Astrocyte (in vitro differentiated cells and primary cell): ENCODE measurements at regions not wholly inside any gene's neighbourhood (a gene's known extent, or its start where the extent isn't known, plus 50 kb on each side); places are given as distances from the start of the nearest gene placed in this dataset.
A peak's percentile ranks its signal among the peaks of the same experiment; 100 is the strongest.
"Not testable (repeated sequence)": the region's sequence is repeated elsewhere in the genome, so short reads cannot be mapped to it uniquely, and the experiment has no call there.

Experiments used
- DNase-seq: peaks from one replicate; pipeline ENCODE4 v3.0.0-alpha.2; 2010; ENCODE audit warnings: low read depth
- FAIRE-seq: peaks from 2 replicates; lab custom pipeline; 2011; peaks lifted over from hg19 to GRCh38; lab: Jason Lieb, UNC
- H2AFZ ChIP-seq: 2 replicates; pipeline ENCODE4 v1.6.0; 2012; ENCODE audit warnings: low read depth, low read length, inconsistent platforms
- H3K27ac ChIP-seq: 2 replicates; pipeline ENCODE4 v1.5.1; 2011; ENCODE audit warnings: low read depth, low read length, inconsistent platforms
- H3K27me3 ChIP-seq: 2 replicates; pipeline ENCODE4 v1.6.0; 2011; ENCODE audit warnings: low read length, inconsistent platforms; ENCODE audit not compliant: insufficient read depth
- H3K36me3 ChIP-seq: 2 replicates; pipeline ENCODE4 v1.5.1; 2011; ENCODE audit warnings: low read length, inconsistent platforms; ENCODE audit not compliant: insufficient read depth
- H3K4me1 ChIP-seq: 2 replicates; pipeline ENCODE4 v1.5.1; 2011; ENCODE audit warnings: low read length, inconsistent platforms; ENCODE audit not compliant: insufficient read depth
- H3K4me2 ChIP-seq: 2 replicates; pipeline ENCODE4 v1.6.0; 2012; ENCODE audit warnings: low read length, inconsistent platforms
- H3K4me3 ChIP-seq: 2 replicates; pipeline ENCODE4 v1.5.1; 2011; ENCODE audit warnings: low read depth, mild to moderate bottlenecking, low read length, inconsistent platforms; ENCODE audit not compliant: insufficient read depth
- H3K79me2 ChIP-seq: 2 replicates; pipeline ENCODE4 v1.6.0; 2012; ENCODE audit warnings: mild to moderate bottlenecking, low read length, inconsistent platforms; ENCODE audit not compliant: insufficient read depth
- H3K9ac ChIP-seq: 2 replicates; pipeline ENCODE4 v1.6.0; 2012; ENCODE audit warnings: mild to moderate bottlenecking, low read length, inconsistent platforms
- H3K9me3 ChIP-seq: 2 replicates; pipeline ENCODE4 v1.5.1; 2012; ENCODE audit warnings: low read depth, mild to moderate bottlenecking, low read length, inconsistent platforms; ENCODE audit not compliant: insufficient read depth
- H4K20me1 ChIP-seq: 2 replicates; pipeline ENCODE4 v1.6.0; 2012; ENCODE audit warnings: low read length, inconsistent platforms; ENCODE audit not compliant: insufficient read depth
- H3K27ac Mint-ChIP-seq: one replicate; pipeline ENCODE4 v1.8.0; 2021; ENCODE audit warnings: mild to moderate bottlenecking, mixed read lengths; ENCODE audit not compliant: unreplicated experiment
- H3K27me3 Mint-ChIP-seq: one replicate; pipeline ENCODE4 v1.8.0; 2021; ENCODE audit warnings: low read depth, mixed read lengths; ENCODE audit not compliant: unreplicated experiment
- H3K36me3 Mint-ChIP-seq: one replicate; pipeline ENCODE4 v1.8.0; 2021; ENCODE audit warnings: low read depth, mixed read lengths; ENCODE audit not compliant: unreplicated experiment
- H3K4me1 Mint-ChIP-seq: one replicate; pipeline ENCODE4 v1.8.0; 2021; ENCODE audit warnings: low read depth, mixed read lengths; ENCODE audit not compliant: unreplicated experiment
- H3K4me3 Mint-ChIP-seq: one replicate; pipeline ENCODE4 v1.8.0; 2021; ENCODE audit warnings: mild to moderate bottlenecking, moderate library complexity, mixed read lengths; ENCODE audit not compliant: unreplicated experiment
- H3K9me3 Mint-ChIP-seq: one replicate; pipeline ENCODE4 v1.8.0; 2021; ENCODE audit warnings: mild to moderate bottlenecking, mixed read lengths; ENCODE audit not compliant: unreplicated experiment

DNA sequence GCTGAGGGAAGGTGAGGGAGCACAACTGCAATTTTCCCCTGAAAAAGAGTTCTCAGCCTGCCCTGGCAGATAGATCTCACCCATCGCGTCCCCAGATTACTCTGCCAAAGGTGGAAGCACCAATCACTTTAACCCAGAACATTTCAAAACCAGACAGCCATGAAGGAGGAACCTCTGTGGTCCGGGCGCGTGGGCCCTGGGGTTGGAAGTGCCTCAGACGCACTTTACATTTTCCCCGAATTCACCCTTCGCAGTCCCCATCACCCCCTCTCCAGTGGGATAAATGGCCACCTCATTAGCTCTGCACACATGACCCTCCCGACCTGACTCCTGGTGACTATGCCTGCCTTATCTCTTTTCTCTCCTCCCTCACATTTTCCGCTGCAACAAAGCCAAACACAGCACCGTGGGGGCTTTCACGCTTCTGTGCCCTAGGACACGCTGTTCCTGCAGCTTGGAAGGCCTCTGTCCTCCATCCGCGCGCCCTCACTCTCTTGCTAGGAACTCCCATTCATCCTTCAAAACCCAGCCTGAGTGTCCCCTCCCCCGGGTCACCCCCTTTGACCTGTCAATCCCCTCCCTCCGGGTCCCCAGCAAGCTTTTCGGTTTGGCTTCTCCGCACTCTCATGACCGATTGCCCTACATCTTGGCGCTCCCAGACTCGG, 68.2 kb upstream of the SPDYE9 start:
- H3K4me1 Mint-ChIP-seq, H3K36me3 ChIP-seq, DNase-seq, H4K20me1 ChIP-seq, H3K9me3 ChIP-seq, H3K27me3 ChIP-seq, H3K4me1 ChIP-seq, H3K27me3 Mint-ChIP-seq, H3K9ac ChIP-seq, H3K9me3 Mint-ChIP-seq, H2AFZ ChIP-seq, H3K36me3 Mint-ChIP-seq, H3K4me3 ChIP-seq, H3K4me3 Mint-ChIP-seq, H3K27ac Mint-ChIP-seq, H3K79me2 ChIP-seq, FAIRE-seq, H3K27ac ChIP-seq: not testable (repeated sequence)
- H3K4me2 ChIP-seq, result peak overlapping the region; percentile 33

- not testable (repeated sequence) for FAIRE-seq
These were observed 62.7 kb upstream of the SPDYE9 start for GRCh38 chr7:73148570-73148969.

DNA sequence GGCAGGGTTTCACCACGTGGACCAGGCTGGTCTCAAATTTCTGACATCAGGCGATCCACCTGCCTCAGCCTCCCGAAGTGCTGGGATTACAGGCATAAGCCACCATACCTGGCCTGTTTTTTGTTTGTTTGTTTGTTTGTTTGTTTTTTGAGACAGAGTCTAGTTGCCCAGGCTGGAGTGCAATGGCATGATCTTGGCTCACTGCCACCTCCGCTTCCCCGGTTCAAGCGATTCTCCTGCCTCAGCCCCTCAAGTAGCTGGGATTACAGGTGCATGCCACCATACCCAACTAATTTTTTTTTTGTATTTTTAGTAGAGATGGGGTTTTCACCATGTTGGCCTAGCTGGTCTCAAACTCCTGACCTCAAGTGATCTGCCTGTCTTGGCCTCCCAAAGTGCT, 61.8 kb upstream of the SPDYE9 start:
- not testable (repeated sequence) for FAIRE-seq, H3K27ac Mint-ChIP-seq, H3K36me3 Mint-ChIP-seq

More at GRCh38 chr7:73148570-73148969, 62.7 kb upstream of the SPDYE9 start:
- H3K9me3 Mint-ChIP-seq, H3K27ac ChIP-seq, H3K36me3 ChIP-seq, H3K27me3 ChIP-seq, DNase-seq, H3K4me3 Mint-ChIP-seq, H3K27ac Mint-ChIP-seq, H3K4me1 Mint-ChIP-seq, H3K79me2 ChIP-seq, H3K4me1 ChIP-seq, H3K36me3 Mint-ChIP-seq, H4K20me1 ChIP-seq, H3K9me3 ChIP-seq, H3K27me3 Mint-ChIP-seq, H3K4me2 ChIP-seq, H2AFZ ChIP-seq, H3K9ac ChIP-seq, H3K4me3 ChIP-seq: not testable (repeated sequence)

GRCh38 chr7:73143993-73144392, 58.2 kb upstream of the SPDYE9 start:
- H2AFZ ChIP-seq, H3K27ac ChIP-seq, H3K4me2 ChIP-seq, H3K27me3 ChIP-seq, H3K4me1 Mint-ChIP-seq, H3K4me3 Mint-ChIP-seq, H3K9me3 Mint-ChIP-seq, H3K79me2 ChIP-seq, H3K27me3 Mint-ChIP-seq, H3K9me3 ChIP-seq, H3K4me1 ChIP-seq, H3K9ac ChIP-seq, H3K4me3 ChIP-seq, FAIRE-seq, H4K20me1 ChIP-seq, DNase-seq, H3K36me3 Mint-ChIP-seq, H3K27ac Mint-ChIP-seq, H3K36me3 ChIP-seq: not testable (repeated sequence)

More for the DNA sequence above, 61.8 kb upstream of the SPDYE9 start:
- H3K4me1 ChIP-seq, DNase-seq, H3K9me3 Mint-ChIP-seq, H3K79me2 ChIP-seq, H3K27me3 ChIP-seq, H3K4me1 Mint-ChIP-seq, H3K4me2 ChIP-seq, H4K20me1 ChIP-seq, H3K9me3 ChIP-seq, H2AFZ ChIP-seq, H3K4me3 ChIP-seq, H3K27me3 Mint-ChIP-seq, H3K27ac ChIP-seq, H3K36me3 ChIP-seq, H3K4me3 Mint-ChIP-seq, H3K9ac ChIP-seq: not testable (repeated sequence)

DNA sequence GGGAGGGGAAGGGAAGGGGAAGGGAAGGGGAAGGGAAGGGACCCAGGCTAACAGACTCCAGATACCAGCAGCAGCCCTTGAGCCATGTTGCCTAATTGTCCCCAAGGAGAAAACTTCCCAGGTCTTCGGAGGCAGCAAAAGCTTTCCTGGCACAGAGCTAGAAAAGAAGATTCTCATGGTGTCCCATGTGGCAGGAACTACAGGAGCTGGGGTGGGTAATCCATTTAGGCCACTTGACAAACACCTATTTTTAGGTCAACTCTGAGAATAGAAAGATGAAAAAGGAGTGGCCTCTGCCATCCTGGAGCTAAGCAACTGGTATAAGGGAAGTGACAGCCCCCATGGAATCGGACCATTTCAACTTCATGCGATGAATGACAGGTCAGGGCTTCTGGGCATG, 52.1 kb upstream of the SPDYE9 start:
- not testable (repeated sequence) for H3K27me3 ChIP-seq, H3K9ac ChIP-seq, H3K4me1 ChIP-seq, H3K4me1 Mint-ChIP-seq, H3K4me3 Mint-ChIP-seq, H3K36me3 Mint-ChIP-seq, H2AFZ ChIP-seq, H3K27ac Mint-ChIP-seq, H4K20me1 ChIP-seq, DNase-seq, H3K9me3 ChIP-seq, H3K79me2 ChIP-seq, H3K9me3 Mint-ChIP-seq, H3K4me3 ChIP-seq, FAIRE-seq, H3K27ac ChIP-seq, H3K27me3 Mint-ChIP-seq, H3K4me2 ChIP-seq, H3K36me3 ChIP-seq
